ENCODE measurements at regions not wholly inside any gene's neighbourhood (a gene's known extent, or its start where the extent isn't known, plus 50 kb on each side); places are given as distances from the start of the nearest gene placed in this dataset.

GRCh38 chr13:89401264-89401675 lies 1730.1 kb downstream of the SLITRK5 start:
- no peak for TF ChIP-seq POLR2A (IDR thresholded peaks at IDR 0.05)
- TF ChIP-seq CTCF (IDR thresholded peaks at IDR 0.05) = no peak
- TF ChIP-seq POLR2AphosphoS5 (IDR thresholded peaks at IDR 0.05) = no peak

Data from gastroesophageal sphincter (tissue), 3 donors.